ENCODE measurements at regions not wholly inside any gene's neighbourhood (a gene's known extent, or its start where the extent isn't known, plus 50 kb on each side); places are given as distances from the start of the nearest gene placed in this dataset.

DNA sequence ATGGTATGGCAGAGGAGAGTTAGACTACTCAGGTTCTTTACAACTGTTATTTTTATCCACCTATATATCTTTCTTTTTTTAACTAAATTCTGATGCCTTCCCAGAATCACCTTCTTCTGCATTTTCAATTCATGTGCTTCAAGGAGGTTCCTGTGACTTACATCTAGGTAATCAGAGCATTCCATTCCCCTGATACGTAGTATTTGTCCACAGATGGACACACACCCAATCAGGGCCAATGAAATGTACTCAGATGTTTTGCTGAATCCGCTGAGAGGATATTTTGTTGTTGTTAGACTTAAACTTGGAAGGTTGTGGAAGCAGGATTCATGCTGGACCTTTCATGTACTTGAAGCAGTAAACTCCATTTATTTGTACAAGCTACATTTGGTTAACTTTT lies 159.4 kb upstream of the FER start:
- Histone ChIP-seq H3K9me2 (ENCODE audit: insufficient read depth) (no peaks in the 10 kb centered on the region), H3K27ac (ENCODE audit: low read depth, low read length) (no peak overlapping the region), H3K4me1 (ENCODE audit: control insufficient read depth in 1 of 2, insufficient read depth in 2 of 2, low read length in 2 of 2) (no peaks in the 10 kb centered on the region), H4K20me1 (ENCODE audit: insufficient read depth) (no peaks in the 10 kb centered on the region), H3K9ac (ENCODE audit: low read length) (no peak overlapping the region), H3K4me3 (replicated peaks in 1 of 2; ENCODE audit: low read depth in 1 of 2, low read length in 2 of 2) (no peak overlapping the region), H3K79me2 (ENCODE audit: insufficient read depth, low read length) (no peaks in the 10 kb centered on the region), H3K27me3 (ENCODE audit: insufficient read depth, low read length) (no peaks in the 10 kb centered on the region), H3K36me3 (ENCODE audit: control insufficient read depth in 1 of 2, insufficient read depth in 2 of 2, low read length in 2 of 2) (no peaks in the 10 kb centered on the region), H3K4me2 (ENCODE audit: low read length) (no peak overlapping the region), H3K9me3 (ENCODE audit: control insufficient read depth in 1 of 2, insufficient read depth in 1 of 2, low read depth in 1 of 2, low read length in 2 of 2) (no peaks in the 10 kb centered on the region), H2AFZ (ENCODE audit: low read depth, low read length, poor library complexity, severe bottlenecking) (no peak overlapping the region)
- intact Hi-C loops (cut with micrococcal nuclease) = no loop called here
- ATAC-seq (no peak), DNase-seq (ENCODE audit: low read depth, low spot score) (no peak)
- CTCF ChIA-PET = no interaction called here
- BruUV-seq (replicated peaks) = no TSS peak
- POLR2A ChIA-PET = no interaction called here
- TF ChIP-seq CBX3 (IDR thresholded peaks at IDR 0.05; ENCODE audit: low read depth) (no peak), EZH2 (IDR thresholded peaks at IDR 0.05) (no peak), TCF7L2 (IDR thresholded peaks at IDR 0.05; ENCODE audit: borderline replicate concordance, extremely low read depth, insufficient read depth, insufficient read length) (no peak), SRF (IDR thresholded peaks at IDR 0.05; ENCODE audit: low read depth) (no peak), POLR2A (IDR thresholded peaks at IDR 0.05; ENCODE audit: borderline replicate concordance, extremely low read depth, insufficient read depth, insufficient read length) (no peak), POLR2AphosphoS5 (IDR thresholded peaks at IDR 0.05; ENCODE audit: low read depth, low read length) (no peak), EZH2phosphoT487 (IDR thresholded peaks at IDR 0.05; ENCODE audit: borderline replicate concordance) (no peak), EGR1 (IDR thresholded peaks at IDR 0.05; ENCODE audit: low read depth) (no peak), ZNF274 (IDR thresholded peaks at IDR 0.05; ENCODE audit: low read depth, low read length) (no peak), SIN3A (IDR thresholded peaks at IDR 0.05; ENCODE audit: low read depth) (no peak), CEBPB (IDR thresholded peaks at IDR 0.05; ENCODE audit: low read depth) (no peak), ZFX (IDR thresholded peaks at IDR 0.05) (no peak), YY1 (IDR thresholded peaks at IDR 0.05; ENCODE audit: extremely low read depth, insufficient replicate concordance, low read depth, low read length) (no peak), FOSL1 (IDR thresholded peaks at IDR 0.05; ENCODE audit: low read depth) (no peak), ELF1 (IDR thresholded peaks at IDR 0.05; ENCODE audit: borderline replicate concordance, low read depth) (no peak)
- TF ChIP-seq, protein P1, sequence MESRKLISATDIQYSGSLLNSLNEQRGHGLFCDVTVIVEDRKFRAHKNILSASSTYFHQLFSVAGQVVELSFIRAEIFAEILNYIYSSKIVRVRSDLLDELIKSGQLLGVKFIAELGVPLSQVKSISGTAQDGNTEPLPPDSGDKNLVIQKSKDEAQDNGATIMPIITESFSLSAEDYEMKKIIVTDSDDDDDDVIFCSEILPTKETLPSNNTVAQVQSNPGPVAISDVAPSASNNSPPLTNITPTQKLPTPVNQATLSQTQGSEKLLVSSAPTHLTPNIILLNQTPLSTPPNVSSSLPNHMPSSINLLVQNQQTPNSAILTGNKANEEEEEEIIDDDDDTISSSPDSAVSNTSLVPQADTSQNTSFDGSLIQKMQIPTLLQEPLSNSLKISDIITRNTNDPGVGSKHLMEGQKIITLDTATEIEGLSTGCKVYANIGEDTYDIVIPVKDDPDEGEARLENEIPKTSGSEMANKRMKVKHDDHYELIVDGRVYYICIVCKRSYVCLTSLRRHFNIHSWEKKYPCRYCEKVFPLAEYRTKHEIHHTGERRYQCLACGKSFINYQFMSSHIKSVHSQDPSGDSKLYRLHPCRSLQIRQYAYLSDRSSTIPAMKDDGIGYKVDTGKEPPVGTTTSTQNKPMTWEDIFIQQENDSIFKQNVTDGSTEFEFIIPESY (IDR thresholded peaks at IDR 0.05; ENCODE audit: extremely low read depth, insufficient replicate concordance, low read length) = no peak
- RAD21 ChIA-PET (ENCODE audit: low non-redundant PET in 1 of 2, low total read pairs in 2 of 2, uncharacterized antibody in 2 of 2, unreplicated experiment in 2 of 2) = no interaction called here
